Right cardiac atrium (tissue), 5 donors: ENCODE measurements at regions not wholly inside any gene's neighbourhood (a gene's known extent, or its start where the extent isn't known, plus 50 kb on each side); places are given as distances from the start of the nearest gene placed in this dataset.
"Not testable (repeated sequence)": the region's sequence is repeated elsewhere in the genome, so short reads cannot be mapped to it uniquely, and the experiment has no call there.

Experiments used
- ATAC-seq, 2 donors: fragments of 200-7000 bp; cut with Tn5 transposase; one replicate each; pipeline versions ENCODE4 v1.8.0 to v1.9.1; 2020; ENCODE audit warnings: moderate library complexity in 2 of 2, mild to moderate bottlenecking in 1 of 2
- DNase-seq, 3 donors: peaks; one replicate each; pipeline ENCODE4 v3.0.0-alpha.2; 2020
- H3K27ac ChIP-seq: one replicate; pipeline ENCODE4 v1.5.1; 2013; ENCODE audit warnings: mild to moderate bottlenecking, low read length, control low read depth, moderate library complexity
- H3K27me3 ChIP-seq: one replicate; pipeline ENCODE4 v1.6.1; 2013; ENCODE audit not compliant: control insufficient read depth, insufficient read depth
- H3K4me1 ChIP-seq: one replicate; pipeline ENCODE4 v1.6.1; 2013; ENCODE audit warnings: low read length; ENCODE audit not compliant: control insufficient read depth, insufficient read depth
- H3K4me3 ChIP-seq: one replicate; pipeline ENCODE4 v1.5.1; 2013; ENCODE audit warnings: low read length, control low read depth
- H3K9me3 ChIP-seq: one replicate; pipeline ENCODE4 v1.6.1; 2013; ENCODE audit warnings: low read length; ENCODE audit not compliant: control insufficient read depth
- WGBS: extraction: QIAGEN DNeasy Blood & Tissue Kit; methylation state at CpG from one replicate; pipeline ENCODE4 v1.1.7; 2013; 5-methylcytosine and 5-hydroxymethylcytosine counted together
- intact Hi-C, 4 donors: fragments of 100-400 bp; cut with DNase I; formaldehyde crosslinking; loops; one replicate each; pipeline versions ENCODE4 v1.11.0 to v1.14.0; 2022 to 2023
- donor health status: healthy with polysubstance abuse.
- donor health status: DM: no; HTN: yes; CAD: no.
- donor health status: DM: no; HTN: no; CAD: no.
- donor health status: DM: no; HTN: yes; CAD: no; lungs with severe emphysema.
- donor health status: DM: yes; HTN: yes; CAD: no.

DNA sequence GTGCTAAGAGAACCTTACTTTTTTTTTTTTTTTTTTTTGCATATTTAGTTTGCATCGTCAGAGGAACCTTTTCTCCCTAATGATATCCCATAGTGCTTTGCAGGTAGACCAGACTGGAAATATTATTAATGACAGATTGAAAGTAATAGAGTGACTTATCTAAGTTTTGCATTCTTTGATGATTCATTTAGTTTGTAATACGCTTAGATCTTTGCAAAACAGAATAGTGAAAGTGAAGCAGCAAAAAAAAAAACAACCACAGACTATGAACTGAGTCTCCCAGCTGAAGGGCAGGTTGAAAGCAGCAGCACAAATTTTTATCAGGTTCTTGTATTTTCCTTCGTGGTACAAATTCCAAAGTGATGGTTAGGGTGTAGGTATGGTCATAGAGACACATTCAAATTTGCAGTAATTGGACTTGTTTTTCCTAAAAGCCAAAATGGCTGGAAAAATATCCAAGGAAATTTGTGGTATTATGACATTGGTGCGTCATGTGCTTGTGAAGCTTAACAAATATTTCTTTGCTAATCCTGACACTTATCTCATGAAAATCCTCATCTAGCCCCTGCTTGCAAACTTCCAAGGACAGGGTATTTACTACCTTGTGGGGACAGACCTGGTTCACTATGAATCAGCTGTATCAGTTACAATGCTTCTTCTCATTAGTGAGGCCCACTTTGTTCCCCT, 81.8 kb upstream of the CREB5 start:
- no peaks in the 10 kb centered on the region for H3K4me1 ChIP-seq
- H3K9me3 ChIP-seq, result no peaks in the 10 kb centered on the region
- no peaks in the 10 kb centered on the region for H3K27me3 ChIP-seq
- DNase-seq (no peak), ATAC-seq (no peak)
- H3K27ac ChIP-seq, result no peak overlapping the region
- WGBS, result 47% methylated on average over 4 of the region's 4 CpGs
- no peak overlapping the region for H3K4me3 ChIP-seq
- intact Hi-C loops, result no loop called here

DNA sequence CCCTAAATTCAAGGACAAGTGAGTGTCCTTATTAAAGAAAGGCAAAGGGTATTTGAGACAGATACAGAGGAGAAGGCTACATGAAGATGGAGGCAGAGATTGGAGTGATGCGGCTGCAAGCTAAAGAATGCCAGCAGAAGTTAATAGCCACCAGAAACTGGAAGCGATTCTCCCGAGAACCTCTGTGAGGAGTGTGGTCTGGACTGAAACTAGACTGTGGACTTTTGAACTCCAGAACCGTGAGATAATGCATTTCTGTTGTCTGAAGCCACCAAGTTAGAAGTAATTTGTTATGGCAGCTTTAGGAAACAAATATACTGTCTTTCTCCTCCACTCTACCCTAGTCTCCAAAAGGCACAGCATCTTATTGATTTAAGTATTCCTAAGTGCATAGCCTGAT, 80.3 kb upstream of the CREB5 start:
- Histone ChIP-seq H3K27me3 (no peaks in the 10 kb centered on the region), H3K4me3 (no peak overlapping the region), H3K9me3 (no peaks in the 10 kb centered on the region), H3K4me1 (no peaks in the 10 kb centered on the region), H3K27ac (no peak overlapping the region)
- WGBS, result 86% methylated on average over 4 of the region's 4 CpGs
- intact Hi-C loops, result no loop called here
- no peak for ATAC-seq
- DNase-seq, result no peak

DNA sequence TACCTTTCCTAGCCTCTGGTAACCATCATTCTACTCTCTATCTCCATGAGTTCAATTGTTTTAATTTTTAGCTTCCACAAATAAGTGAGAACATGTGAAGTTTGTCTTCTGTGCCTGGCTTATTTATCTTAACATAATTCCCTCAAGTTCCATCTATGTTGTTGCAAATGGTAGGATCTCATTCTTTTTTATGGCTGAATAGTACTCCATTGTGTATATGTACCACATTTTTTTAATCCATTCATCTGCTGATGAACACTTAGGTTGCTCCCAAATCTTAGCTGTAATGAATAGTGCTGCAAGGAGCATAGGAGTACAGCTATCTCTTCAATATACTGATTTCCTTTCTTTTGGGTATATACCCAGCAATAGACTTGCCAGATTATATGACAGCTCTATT, 78.8 kb upstream of the CREB5 start:
- DNase-seq, H3K27ac ChIP-seq, intact Hi-C loops, H3K9me3 ChIP-seq, ATAC-seq, H3K4me1 ChIP-seq, H3K27me3 ChIP-seq, H3K4me3 ChIP-seq: not testable (repeated sequence)

GRCh38 chr7:28336806-28337205, 75.5 kb upstream of the CREB5 start:
- 87% methylated on average over 2 of the region's 2 CpGs for WGBS
- no peak overlapping the region for H3K4me3 ChIP-seq
- no peak for ATAC-seq
- intact Hi-C loops, result no loop called here
- DNase-seq, result no peak
- H3K9me3 ChIP-seq, result no peaks in the 10 kb centered on the region
- H3K27me3 ChIP-seq, result no peaks in the 10 kb centered on the region
- no peaks in the 10 kb centered on the region for H3K4me1 ChIP-seq
- H3K27ac ChIP-seq, result no peak overlapping the region

GRCh38 chr7:28338041-28338440, 74.3 kb upstream of the CREB5 start:
- Histone ChIP-seq H3K4me3 (no peak overlapping the region), H3K27me3 (no peaks in the 10 kb centered on the region), H3K9me3 (no peaks in the 10 kb centered on the region), H3K4me1 (no peaks in the 10 kb centered on the region), H3K27ac (no peak overlapping the region)
- ATAC-seq (no peak), DNase-seq (no peak)
- intact Hi-C loops, result no loop called here
- WGBS, result 61% methylated on average over 3 of the region's 3 CpGs

DNA sequence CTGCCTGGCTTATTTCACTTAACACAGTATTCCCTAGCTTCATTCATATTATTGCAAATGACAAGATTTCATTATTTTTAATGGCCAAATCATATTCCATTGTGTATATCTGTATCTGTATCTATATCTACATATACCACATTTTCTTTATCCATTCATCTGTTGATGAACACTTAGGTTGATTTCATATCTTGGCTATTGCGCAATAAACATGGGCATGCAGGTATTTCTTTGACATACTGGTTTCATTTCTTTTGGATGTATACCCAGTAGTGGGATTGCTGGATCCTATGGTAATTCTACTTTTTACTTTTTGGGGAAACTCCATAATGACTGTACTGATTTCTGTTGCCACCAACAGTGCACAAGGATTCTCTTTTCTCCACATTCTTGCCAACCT, 68.9 kb upstream of the CREB5 start:
- DNase-seq (no peak), ATAC-seq (no peak)
- Histone ChIP-seq H3K4me3 (no peak overlapping the region), H3K4me1 (no peaks in the 10 kb centered on the region), H3K27ac (no peak overlapping the region), H3K9me3 (no peaks in the 10 kb centered on the region), H3K27me3 (no peaks in the 10 kb centered on the region)
- intact Hi-C loops, result no loop called here
- 99% methylated on average over 1 of the region's 1 CpG for WGBS

DNA sequence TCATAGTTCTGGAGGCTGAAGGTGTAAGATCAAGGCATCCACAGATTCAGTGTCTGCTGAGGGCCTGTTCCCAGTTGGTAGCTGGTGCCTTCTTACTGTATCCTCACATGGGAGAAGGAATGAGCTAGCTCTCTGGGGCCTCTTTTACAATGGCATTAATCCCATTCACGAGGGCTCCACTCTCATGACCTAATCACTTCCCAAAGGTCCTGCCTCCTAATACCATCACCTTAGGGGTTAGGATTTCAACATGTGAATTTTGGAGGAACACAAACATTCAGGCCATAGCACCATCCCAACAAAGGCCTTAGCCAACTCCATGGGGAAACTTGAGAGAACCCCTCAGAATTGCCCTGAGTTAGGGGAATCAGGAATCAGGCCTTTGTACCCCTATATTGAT, 66.1 kb upstream of the CREB5 start:
- WGBS, result 63% methylated on average over 1 of the region's 1 CpG
- no peak for ATAC-seq
- intact Hi-C loops, result no loop called here
- no peaks in the 10 kb centered on the region for H3K9me3 ChIP-seq
- H3K27me3 ChIP-seq, result no peaks in the 10 kb centered on the region
- no peaks in the 10 kb centered on the region for H3K4me1 ChIP-seq
- no peak overlapping the region for H3K4me3 ChIP-seq
- no peak overlapping the region for H3K27ac ChIP-seq
- DNase-seq, result no peak

- DNase-seq (no peak), ATAC-seq (no peak)
- Histone ChIP-seq H3K27me3 (no peaks in the 10 kb centered on the region), H3K4me1 (no peaks in the 10 kb centered on the region), H3K27ac (no peak overlapping the region), H3K4me3 (no peak overlapping the region), H3K9me3 (no peaks in the 10 kb centered on the region)
- WGBS, result 73% methylated on average over 3 of the region's 3 CpGs
- intact Hi-C loops, result no loop called here
These were observed 65.5 kb upstream of the CREB5 start for GRCh38 chr7:28346676-28347363.

DNA sequence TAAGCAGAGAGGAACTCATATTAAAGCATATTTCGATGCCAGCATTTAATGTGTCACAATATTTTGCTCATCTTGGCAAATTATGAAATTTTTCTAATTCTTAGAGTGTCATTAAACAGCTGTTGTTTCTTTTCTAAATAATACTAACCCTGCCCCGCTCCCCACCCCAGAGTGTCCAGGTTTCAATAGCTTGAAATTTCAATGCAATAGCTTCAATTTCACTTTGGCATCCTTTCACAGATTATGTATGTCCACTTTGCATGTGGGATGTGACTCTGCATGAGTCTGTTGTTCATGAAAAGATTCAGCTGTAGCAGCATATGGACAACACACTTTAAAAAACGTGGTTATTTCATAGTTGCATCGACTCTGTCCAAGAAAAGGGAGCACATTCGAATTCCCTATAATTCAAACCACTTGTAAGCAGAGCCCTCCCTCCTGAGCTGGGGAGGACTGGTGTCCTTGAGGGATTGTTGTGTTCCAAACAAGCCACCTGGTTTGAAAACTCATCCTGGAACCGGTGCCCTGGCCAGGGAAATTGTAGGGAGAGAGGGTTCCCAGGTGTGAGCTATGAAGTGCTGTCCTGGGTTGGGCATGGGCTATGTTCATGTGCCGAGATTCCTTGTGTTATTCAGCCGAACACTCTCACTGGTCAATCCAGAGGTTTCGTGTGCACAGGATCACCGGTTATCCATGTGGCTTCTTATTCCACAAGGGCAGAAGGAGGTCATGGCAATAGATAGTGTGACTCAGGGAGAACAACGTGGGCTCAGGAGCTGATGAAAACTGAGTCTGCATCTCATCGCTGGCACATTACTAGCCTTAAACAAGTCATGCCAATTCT, 64.6 kb upstream of the CREB5 start:
- intact Hi-C loops, result no loop called here
- WGBS, result 49% methylated on average over 12 of the region's 12 CpGs
- DNase-seq (no peak), ATAC-seq (peak; percentile 27 to 56)
- H3K4me1 ChIP-seq, result no peaks in the 10 kb centered on the region
- H3K27me3 ChIP-seq, result no peaks in the 10 kb centered on the region
- no peaks in the 10 kb centered on the region for H3K9me3 ChIP-seq
- no peak overlapping the region for H3K27ac ChIP-seq
- no peak overlapping the region for H3K4me3 ChIP-seq

GRCh38 chr7:28348636-28349035, 63.7 kb upstream of the CREB5 start:
- peak; percentile 41 to 64 for ATAC-seq
- DNase-seq, result no peak

DNA sequence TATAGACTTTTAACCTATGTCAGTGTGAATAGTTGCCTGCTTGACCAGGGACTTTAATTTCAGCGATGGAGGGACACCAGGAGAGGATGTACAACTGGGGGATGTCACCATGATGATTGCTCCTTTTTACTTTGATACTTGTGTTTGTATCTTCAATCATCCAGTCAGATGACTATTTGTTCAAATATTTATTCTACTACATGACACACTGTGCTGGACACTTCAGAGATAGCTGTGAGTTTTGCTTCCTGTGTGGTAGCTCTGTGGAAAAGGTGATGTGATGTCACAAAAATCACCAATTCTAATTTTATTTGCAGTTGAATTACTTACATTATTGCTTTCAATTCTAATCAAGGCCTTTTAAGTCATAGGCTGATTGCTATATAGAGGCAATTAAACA, 62.7 kb upstream of the CREB5 start:
- H3K27me3 ChIP-seq, result no peaks in the 10 kb centered on the region
- no peak overlapping the region for H3K4me3 ChIP-seq
- intact Hi-C loops, result no loop called here
- WGBS, result 95% methylated on average over 1 of the region's 1 CpG
- ATAC-seq (no peak), DNase-seq (no peak)
- H3K9me3 ChIP-seq, result no peaks in the 10 kb centered on the region
- no peaks in the 10 kb centered on the region for H3K4me1 ChIP-seq
- H3K27ac ChIP-seq, result no peak overlapping the region

More at GRCh38 chr7:28348636-28349035, 63.7 kb upstream of the CREB5 start:
- no peak overlapping the region for H3K4me3 ChIP-seq
- intact Hi-C loops, result no loop called here
- no peaks in the 10 kb centered on the region for H3K9me3 ChIP-seq
- no peak overlapping the region for H3K27ac ChIP-seq
- WGBS, result 60% methylated on average over 5 of the region's 5 CpGs
- no peaks in the 10 kb centered on the region for H3K27me3 ChIP-seq
- H3K4me1 ChIP-seq, result no peaks in the 10 kb centered on the region
